ENCODE measurements at regions not wholly inside any gene's neighbourhood (a gene's known extent, or its start where the extent isn't known, plus 50 kb on each side); places are given as distances from the start of the nearest gene placed in this dataset.

DNA sequence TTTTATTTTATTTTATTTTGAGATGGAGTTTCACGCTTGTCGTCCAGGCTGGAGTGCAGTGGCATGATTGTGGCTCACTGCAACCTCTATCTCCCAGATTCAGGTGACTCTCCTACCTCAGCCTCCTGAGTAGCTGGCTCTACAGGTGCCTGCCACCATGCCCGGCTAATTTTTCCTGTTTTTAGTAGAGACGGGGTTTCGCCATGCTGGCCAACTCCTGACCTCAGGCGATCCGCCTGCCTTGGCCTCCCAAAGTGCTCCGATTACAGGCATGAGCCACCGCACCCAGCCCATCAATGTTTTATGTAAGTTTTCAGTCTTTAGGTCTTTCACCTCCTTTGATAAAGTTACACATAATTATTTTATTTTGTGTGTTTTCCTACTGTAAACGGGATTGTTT is 154.6 kb downstream of the COPRS start:
- no peak for DNase-seq (ENCODE audit: low read depth)

DNA sequence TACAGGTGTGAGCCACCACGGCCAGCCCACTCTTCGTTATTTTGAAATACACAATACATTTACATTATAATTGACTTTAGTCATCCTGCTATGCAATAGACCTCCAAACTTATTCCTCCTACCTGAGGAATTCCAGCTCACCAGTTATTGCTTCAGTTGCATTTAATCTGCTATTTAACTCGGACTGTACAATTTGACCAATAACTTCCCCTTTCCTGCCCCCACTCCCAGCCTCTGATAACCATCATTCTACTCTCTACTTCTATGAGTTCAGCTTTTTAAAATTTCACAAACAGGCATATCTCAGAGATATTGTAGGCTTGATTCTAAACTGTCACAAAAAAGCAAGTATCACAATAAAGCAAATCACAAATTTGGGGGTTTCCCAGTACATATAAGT is 157.0 kb downstream of the COPRS start:
- no peak for DNase-seq (ENCODE audit: low read depth)

DNA sequence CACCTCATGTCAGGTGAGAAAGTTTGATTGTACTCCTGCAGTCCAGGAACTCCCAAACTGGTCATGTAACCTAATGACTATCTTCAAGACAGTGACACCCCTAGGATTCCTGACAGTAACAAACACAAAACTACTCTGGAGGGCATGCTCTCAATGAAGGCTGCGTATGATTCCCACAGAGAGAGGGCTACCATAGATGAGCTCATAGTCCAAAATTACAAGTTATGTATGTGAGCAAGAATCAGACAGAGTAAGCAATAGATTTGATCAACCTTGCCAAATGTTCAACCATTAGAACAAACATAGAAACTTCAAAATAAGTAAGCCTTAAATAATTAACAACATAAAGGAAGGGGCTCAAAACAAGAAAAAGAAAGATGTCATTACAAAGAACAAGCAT is 158.1 kb downstream of the COPRS start:
- no peak for DNase-seq (ENCODE audit: low read depth)

DNA sequence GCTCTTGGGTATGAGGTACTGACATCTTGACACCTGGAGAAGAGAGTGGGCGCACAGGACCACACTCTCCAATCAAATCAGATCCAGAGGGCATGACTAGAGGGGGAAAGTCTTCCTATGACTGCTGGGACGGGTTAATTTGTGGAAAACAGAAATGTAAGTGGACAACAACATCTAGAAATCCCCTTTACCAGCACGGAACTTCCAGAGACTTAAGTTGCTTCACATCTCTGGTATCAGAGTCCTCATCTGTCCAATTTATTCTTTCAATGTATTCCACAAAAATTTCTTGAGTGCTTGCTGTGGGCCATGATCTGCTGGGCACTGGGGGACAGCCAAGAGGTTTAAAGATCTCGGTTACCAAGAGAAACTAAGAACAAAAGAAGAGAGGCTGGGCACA is 159.2 kb downstream of the COPRS start:
- DNase-seq (ENCODE audit: low read depth), result no peak

DNA sequence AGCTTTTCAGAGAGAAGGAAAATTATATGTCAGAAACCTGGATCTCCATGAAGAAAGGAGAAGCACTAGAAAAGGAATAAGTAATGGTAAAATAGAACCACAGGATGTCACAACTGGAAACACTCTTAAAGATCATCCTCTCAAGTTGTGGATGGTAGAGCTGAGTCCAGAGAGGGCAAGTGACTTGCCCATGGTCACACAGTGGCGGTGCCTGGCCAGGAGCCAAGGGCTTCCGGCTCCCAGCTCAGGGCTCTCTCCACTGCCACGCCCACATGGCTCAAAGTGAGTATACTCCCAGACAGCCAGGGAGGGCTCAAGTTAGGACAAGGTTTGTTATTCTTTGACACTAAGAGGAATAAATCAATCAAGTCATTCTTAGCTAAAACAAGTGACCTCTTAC is 159.8 kb downstream of the COPRS start:
- no peak for DNase-seq (ENCODE audit: low read depth)

DNA sequence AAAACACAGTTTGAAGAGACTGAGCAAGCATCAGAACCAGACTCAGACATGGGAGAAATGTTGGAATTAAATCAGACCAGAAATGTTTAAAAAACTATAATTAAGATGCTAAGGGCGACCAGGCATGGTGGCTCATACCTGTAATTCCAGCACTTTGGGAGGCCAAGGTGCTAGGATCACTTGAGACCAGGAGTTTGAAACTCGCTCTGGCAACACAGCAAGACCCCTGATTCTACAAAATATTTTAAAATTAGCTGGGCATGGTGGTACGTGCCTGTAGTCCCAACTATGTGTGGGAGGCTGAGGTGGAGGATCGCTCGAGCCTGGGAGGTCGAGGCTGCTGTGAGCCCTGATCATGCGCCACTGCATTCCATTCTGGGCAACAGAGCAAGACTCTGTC is 160.3 kb downstream of the COPRS start:
- DNase-seq (ENCODE audit: low read depth), result no peak

DNA sequence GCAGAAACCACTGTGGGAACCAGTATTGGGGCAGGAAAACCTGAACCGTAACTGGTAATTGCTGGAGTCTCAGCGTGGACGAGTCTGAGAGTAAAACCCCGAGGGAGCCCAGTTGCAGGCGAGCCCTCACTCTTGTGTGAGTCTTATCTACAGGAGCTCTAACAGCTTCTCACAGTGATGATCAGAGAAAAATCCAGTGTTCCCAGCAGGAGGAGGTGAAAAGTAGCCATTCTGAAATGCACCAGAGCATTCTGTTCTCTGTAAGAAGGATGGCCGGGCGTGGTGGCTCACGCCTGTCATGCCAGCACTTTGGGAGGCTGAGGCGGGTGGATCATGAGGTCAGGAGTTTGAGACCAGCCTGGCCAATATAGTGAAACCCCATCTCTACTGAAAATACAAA is 161.2 kb downstream of the COPRS start:
- no peak for DNase-seq (ENCODE audit: low read depth)

DNA sequence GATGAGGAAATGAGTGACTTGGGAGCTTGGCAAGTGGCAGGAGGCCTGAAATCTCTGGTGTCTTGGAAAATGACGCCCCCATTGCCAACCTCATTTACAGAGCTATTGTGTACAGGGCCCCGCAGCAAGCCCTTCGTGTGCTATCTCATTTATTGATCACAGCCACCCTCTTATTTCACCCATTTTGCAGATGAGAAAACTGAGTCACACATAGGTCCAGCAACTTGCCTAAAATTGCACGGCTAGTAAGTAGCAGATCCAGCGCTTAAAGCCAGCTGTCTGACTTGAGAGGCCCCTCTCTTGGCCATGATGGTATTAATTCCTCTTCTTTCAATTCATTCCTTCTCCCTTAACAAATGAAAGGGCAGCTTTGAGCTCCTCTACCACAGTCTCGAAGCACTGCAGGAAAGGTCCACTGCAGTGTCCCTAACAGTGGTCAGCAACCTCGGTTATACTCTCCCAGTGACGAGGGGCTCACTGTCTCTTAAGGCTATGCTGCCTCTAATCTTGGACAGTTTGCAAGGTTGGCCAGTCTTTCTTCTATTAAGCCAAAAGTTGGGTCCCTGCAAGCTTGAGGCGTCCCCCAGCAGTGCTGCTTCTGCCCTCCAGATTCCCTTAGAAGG is 162.2 kb downstream of the COPRS start:
- no peak for DNase-seq (ENCODE audit: low read depth)

DNA sequence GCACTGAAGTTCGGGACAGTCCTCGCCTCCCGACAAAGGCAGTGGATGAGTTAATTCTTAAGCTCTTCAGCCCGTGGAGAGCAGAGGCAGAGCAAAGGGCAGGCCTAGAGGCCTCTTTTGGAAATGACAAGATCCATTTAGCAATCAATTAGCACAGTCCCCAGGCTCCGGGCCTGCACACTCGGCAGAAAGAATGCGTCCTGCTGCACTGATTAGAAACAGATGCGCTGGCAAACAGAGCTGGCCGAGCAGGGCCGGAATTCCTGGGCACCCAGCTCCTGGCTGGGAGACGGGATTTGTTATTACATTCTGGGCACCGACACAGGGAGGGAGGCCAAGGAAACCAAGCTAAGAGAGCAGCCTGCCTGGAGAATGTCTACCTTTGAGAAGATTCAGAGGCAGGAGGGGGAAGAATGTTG is 162.9 kb downstream of the COPRS start:
- DNase-seq (ENCODE audit: low read depth), result peak; percentile 89

DNA sequence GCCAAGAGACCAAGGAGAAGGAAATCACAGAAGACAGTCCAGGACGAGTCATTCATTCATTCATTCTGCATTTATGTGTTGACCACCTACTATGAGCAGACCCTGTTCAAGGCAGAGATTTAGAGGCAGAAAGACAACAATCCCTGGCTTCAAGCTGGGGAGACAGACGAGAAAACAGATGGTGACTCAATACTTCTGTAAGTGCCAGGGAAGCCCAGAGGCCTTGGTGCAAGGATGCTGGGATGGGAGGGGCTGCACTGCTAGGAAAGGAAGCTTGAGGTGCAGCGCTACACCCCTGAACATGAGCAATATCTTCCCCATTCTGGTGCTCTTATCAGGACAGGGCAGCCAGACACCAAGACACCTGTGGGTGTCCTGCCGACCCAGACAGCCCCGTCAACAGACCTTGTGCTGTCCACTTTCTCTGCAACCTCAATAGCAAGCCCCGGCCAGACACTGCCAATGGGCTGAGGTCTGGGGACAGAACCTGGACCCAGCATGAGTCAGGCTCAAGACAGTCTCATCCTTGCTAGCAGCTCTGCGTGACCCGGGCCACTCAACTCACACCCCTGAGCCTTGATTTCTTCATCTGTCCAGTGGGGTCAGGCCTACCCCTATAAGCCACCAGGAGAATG is 163.5 kb downstream of the COPRS start:
- DNase-seq (ENCODE audit: low read depth), result no peak

DNA sequence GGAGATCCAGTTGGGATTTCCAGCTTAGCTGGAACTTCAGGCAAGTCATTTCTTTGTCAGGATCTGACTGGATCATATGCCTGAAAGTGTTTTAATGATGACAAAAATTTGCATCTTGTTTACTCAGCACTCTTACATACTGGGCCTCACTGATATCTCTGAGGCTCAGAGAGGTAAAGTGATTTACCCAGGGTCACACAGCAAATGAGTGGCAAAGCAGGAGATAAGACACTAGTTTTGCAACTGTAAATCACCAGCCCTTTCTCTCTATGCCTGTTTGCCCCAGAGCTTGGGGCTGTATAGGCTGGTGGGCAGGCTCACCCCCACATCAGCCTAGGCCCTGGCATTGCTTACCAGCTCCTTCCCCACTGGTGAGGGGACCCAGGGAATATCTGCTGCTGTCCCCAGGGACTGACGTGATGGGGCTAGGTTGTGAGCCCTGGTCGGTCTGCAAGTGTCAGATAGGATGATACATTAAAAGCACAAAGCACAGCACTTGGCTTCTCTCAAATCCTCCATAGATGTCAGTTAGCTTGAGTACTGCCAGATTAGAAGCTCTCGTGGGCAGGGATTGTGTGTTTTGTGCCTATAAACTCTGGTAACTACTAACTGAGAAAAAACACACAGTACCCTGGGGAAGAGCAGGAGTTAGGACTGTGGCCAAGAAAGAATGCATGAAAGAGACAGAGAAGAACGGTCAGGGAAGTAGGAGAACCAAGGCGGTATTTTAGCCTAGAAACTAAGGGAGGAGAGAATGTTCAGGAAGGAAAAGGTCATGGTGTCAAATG is 165.4 kb downstream of the COPRS start:
- no peak for DNase-seq (ENCODE audit: low read depth)

DNA sequence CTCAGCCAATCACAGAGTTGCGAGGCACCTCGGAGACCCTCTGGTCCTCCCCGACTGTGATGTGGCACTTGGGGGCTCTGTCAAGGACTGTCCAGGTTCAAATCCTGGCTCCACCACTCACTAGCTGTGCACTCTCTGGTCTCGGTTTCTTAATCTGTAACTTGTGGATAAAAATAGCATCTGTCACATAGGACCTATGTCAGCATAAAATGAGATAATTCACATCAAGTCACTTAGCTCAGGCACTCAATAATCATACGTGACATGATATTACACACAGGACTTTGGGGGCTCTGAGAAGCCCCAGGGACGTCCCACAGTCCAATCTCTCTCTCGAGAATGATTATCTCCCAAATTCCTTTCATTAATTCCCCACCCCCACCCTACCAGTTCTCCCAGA is 166.4 kb downstream of the COPRS start:
- DNase-seq (ENCODE audit: low read depth), result no peak

DNA sequence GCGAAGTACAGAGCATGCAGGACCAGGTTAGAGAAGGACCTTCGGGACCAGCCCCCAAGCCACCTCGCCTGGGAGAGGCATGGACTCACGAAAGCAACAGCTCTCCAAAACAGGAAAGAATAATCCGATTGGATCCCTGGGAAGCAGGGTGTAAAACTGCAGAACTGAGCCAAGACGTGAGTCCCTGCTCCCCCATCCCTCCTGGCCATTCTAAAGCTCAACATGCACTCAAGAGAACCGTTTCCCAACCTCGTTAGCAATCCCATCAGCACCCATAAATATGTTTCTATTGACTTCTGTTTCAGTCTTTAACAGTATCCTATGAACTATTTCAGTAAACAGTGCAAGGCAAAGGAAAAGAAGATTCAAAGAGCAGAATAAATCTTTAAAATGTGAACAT is 167.0 kb downstream of the COPRS start:
- no peak for DNase-seq (ENCODE audit: low read depth)

DNA sequence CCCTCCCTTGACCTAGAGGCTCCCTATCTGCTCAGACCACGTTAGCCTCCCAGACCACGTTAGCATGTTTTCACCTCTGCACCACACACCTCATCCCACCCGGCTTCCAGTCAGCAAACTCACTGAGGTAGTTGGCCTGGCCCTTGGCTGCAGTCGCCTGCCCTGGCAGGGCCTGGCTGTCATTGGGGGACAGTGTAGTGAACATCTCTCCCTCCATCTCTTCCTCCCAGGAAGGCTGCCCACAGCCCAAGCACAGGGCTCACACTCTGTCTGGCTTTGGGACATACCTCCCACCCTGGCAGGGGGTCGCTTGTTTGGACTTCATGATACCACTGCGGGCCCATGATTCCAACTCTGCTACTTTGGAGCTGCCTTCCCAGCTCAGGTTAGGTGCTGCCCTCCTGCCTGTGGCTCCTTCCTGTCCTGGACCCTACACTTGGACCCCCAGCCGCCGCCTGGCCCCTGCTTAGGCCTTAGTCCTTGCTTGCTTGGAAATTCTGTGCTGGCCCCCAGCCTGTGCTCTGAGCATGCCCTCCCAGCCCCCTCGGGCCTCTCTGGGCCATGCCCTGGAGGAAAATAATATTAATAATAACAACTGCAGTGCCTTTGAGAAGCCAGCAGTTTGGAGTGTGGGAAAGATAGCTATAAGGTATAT is 167.7 kb downstream of the COPRS start:
- DNase-seq (ENCODE audit: low read depth), result no peak

DNA sequence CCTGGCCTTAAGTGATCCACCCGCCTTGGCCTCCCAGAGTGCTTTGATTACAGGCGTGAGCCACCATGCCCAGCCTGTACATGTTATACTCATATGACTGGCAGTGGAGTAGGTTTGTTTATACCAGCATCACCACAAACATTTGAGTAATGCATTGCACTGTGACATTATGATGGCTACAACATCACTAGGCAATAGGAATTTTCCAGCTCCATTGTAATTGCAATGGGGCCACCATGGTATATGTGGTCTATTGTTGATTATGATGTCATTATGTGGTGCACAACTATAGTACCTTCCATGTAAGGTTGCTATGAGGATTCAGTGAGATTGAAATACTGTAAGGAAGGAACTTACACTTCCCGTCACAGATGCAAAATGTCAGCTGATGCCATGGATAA is 168.9 kb downstream of the COPRS start:
- no peak for DNase-seq (ENCODE audit: low read depth)

DNA sequence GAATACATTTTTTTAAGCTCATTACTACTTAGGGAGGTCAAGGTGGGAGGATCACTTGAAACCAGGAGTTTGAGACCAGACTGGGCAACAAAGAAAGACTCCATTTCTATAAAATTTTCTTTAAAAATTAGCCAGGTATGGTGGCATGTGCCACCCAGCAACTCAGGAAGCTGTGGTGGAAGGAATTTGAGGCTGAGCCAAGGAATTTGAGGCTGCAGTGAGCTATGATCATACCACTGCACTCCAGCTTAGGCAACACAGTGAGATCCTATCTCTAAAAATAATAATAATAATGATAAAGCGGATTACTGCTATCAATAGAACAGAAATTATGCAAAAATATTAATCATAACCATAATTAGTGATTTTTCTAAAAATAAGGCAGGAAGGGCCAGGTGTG is 170.3 kb downstream of the COPRS start:
- DNase-seq (ENCODE audit: low read depth), result no peak

DNA sequence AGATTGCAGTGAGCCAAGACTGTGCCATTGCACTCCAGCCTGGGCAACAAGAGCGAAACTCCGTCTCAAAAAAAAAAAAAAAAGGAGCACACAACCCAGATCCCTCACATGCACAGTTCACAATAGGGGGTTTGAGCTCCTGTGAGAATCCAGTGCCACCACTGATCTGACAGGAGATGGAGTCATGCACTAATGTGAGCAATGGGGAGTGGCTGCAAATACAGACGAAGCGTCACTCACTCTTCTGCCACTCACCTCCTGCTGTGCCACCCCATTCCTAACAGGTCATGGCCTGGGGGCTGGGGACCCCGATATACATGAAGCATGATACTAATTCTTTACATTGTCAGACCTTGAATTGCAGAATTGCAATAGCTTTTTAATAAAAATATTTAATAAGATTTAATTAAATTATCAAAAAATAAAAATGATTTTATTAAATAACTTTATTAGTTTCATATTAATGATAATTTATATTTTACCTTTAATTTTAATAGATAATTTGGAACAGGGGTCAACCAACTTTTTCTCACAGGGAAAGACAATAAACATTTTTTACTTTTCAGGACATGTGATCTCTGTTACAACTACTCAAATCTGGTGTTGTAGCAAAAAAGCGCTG is 171.4 kb downstream of the COPRS start:
- DNase-seq (ENCODE audit: low read depth), result no peak

DNA sequence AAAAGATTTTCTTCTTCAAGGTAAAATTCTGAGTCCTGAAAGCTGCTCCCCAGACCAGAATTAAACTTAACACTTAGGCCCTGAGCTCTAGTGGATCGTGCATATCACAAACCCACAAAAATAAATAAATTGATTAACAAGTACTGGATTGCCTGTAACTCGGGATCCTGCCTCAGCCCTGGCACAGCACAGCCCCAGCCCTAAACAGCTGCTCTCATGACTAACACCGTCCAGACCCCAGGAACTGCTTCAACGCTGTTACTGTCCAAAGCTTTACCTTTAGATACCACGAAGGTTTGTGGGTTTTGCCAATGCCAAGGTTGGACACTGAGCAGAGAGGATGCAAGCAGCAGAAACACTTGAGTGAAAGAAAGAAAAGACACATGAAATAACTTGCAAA is 172.5 kb downstream of the COPRS start:
- DNase-seq (ENCODE audit: low read depth), result no peak

DNA sequence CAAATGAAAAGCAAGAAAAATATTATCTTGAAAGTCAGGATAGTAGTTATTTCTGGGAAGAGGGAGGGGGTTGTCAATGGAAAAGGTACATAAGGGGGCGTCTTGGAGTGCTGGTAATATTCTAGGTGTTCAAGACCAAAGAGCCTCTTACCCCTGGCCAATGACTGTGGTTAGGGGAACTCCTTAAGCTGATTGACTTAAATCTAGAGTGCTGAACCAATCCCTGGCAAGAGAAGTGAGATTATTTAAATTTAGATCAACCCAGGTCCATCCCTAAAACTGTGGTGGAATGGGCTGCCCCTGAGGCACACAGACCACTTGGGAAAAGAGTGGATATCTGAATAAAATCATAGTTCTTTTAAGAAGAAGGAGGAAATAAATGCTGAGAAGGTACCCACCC is 174.1 kb downstream of the COPRS start:
- DNase-seq (ENCODE audit: low read depth), result no peak

DNA sequence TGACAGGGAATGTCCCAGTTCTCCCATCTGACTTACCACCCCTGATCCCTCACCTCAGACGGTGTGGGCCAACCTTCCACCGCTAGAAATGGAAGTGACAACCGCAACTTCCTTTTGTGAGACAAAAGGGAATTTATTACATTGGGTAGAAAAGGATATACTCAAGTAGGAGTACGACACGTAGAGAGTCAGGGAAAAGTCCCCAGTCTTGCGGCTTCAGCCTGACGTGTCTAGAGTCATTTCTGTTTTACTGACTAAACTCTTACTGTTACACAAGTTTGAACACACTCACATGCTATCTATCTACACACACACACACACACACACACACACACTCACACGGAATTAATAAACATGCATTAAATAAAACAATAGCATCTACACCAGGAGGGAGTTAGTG is 178.9 kb downstream of the COPRS start:
- no peak for DNase-seq (ENCODE audit: low read depth)

DNA sequence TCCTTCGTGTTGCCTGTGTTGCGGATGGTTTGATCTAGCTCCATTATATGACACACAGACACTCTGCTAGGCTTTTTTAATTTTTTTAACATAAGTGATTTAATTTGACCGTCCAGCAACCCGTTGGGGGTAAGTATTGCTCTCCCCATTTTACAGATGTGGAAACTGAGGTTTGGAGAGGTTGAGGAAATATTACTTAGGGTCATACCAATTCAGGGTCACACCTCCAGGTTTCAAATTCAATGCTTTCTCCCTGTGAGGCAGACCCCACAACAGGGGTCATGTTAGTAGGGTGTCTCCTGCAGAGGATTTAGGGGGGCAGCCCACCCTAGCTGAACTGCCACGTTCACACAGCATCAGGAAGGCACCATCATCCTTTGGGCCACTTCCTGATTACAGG is 179.4 kb downstream of the COPRS start:
- no peak for DNase-seq (ENCODE audit: low read depth)

DNA sequence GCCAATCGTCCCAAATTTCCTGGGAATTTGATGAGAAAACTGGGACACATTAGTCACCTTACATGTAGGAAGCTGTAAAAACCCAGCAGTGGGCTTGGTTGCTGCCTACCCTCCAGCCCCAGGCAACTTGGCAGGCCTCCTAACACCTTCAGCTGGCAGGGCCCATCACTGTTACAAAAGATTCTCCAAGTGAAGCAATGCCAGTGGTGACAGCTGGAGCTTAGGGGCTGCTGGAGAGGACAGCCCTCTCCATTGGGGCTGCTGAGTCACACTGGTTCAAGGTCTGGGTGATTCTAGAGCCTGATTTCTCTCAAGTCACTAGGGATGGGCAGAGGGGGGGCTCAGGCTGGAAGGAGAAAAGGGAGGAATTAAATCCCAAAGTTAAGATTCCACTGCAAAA is 180.6 kb downstream of the COPRS start:
- no peak for DNase-seq (ENCODE audit: low read depth)

DNA sequence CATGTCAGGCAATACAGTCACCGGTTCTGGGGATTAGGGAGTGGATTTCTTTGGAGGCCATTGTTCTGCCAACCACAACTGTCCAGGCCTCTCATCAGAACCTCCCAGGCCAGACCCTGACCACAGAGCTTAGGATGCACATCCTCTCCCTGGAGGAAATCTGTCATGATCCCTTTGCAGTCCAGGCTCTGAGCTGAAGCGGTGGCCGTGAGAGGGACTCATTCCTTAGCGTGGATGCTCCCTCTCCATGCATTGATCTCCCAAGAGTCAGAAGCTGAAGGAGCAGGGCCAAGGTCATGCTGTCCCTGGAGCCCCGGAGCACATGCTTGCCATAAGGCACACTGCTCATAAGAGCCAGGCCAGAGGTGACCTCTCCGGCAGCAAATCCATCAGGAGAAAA is 181.4 kb downstream of the COPRS start:
- DNase-seq (ENCODE audit: low read depth), result no peak
